ENCODE measurements at regions not wholly inside any gene's neighbourhood (a gene's known extent, or its start where the extent isn't known, plus 50 kb on each side); places are given as distances from the start of the nearest gene placed in this dataset.

DNA sequence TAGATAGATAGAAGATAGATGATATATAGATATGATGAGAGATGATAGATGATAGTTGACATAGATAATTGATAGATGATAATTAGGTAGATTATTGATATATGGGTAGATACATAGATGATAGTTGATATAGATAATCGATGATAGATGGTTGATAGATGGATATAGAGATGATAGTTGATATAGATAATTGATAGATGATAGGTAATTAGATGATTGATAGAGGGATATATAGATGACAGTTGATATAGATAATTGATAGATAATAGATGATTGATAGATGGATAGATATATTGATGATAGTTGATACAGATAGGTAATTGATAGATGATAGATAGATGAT is 72.3 kb downstream of the PRR15 start:
- TF ChIP-seq EZH2 (IDR thresholded peaks at IDR 0.05) (no peak), POLR2AphosphoS5 (IDR thresholded peaks at IDR 0.05; ENCODE audit: borderline replicate concordance, low read depth, low read length) (no peak)

Data from SK-N-MC (cell line).